Dermis microvascular lymphatic vessel endothelial cell (primary cell): ENCODE measurements at regions not wholly inside any gene's neighbourhood (a gene's known extent, or its start where the extent isn't known, plus 50 kb on each side); places are given as distances from the start of the nearest gene placed in this dataset.
A peak's percentile ranks its signal among the peaks of the same experiment; 100 is the strongest.

Experiments used
- DNase-seq, 2 donors: peaks; one replicate each; pipeline versions ENCODE4 v3.0.0 to v3.0.0-alpha.2; 2010; ENCODE audit warnings: low read depth in 2 of 2

DNA sequence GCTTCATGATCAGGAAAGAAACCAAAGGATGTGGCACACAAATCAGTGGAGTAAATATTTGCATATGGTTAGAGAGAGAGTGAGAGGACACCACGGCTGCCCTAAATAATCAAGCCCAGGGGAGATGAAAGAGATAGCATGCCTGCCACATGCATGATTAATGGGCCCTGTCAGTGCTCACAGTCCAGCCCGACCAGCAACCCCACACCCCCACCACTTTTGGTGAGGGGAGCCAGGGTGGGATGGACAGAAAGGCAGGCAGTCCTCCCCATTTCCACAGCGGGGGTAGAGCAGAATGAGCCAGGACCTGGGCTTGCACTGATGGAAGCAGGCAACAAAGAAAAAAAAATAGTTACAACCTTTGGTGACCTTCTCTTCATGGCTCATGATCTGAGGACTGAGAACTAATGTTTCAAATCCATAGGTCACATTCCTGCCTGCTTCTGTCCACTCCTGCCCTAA, 545.0 kb downstream of the ETS1 start:
- peak; percentile 13 to 15 for DNase-seq

DNA sequence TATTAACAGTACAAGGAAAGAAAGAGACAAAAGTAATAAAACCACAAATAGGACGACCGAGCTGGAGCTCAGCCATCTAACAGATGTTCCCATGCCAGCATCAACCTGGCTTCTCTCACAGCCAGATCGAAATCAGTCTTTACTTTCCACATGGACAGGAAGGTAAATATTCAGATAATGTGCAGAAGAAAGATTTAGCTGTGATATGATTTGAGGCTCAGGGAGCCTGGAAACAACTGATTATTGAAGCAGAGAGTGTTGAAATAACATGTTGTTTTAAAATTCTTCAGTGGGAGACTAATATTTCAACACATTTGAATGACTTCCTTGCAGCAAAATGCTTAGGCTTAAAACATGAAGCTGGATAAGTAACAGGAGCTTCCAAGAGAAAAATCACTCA, 546.8 kb downstream of the ETS1 start:
- DNase-seq = peak; percentile 55 to 88

GRCh38 chr11:128039140-128040021, 548.0 kb downstream of the ETS1 start:
- peak in 1 of 2 donors; percentile 43 for DNase-seq

DNA sequence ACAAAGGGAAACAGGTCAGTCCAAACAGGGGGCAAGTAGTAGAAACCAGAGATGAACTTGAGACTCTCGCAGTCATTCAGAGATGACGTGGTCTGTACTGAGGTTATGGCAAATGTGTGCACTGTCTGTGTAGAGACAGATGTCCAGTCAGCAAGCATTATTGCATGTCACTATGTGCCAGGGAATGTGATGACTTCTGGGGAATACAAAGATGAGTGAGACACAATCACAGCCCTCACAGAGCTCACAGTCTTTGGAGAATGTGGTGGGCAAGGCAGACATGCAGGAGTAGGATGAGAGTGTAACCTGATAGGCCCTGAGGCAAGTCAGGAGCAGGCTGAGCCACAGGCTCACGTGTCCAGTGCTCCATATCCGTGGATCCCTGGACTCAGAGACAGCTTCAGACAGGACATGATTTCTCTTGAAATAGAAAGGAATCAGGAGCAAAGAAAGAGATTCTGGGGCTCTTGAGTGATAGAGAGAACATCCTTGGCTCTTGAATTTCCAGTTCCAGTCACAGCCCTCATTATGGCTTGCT, 550.7 kb downstream of the ETS1 start:
- DNase-seq = no peak

DNA sequence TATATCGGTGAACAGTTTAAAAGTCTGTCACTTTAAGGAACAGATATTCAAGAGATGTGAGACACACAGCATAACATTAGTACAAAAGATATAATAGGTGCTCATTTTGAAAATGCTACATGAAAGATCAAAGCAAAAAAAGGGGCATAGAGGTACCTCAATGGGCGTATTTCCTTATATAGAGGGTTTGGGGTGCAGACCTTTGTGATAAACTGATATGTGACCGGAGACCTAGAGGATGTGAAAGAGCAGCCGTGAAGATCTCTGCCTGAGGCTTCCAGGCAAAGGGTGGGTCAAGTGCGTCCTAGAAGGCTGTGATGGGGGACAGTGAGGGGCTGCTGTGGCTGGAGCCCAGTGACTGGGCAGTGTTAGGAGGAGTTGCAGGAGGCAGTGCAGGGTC, 551.4 kb downstream of the ETS1 start:
- no peak for DNase-seq

DNA sequence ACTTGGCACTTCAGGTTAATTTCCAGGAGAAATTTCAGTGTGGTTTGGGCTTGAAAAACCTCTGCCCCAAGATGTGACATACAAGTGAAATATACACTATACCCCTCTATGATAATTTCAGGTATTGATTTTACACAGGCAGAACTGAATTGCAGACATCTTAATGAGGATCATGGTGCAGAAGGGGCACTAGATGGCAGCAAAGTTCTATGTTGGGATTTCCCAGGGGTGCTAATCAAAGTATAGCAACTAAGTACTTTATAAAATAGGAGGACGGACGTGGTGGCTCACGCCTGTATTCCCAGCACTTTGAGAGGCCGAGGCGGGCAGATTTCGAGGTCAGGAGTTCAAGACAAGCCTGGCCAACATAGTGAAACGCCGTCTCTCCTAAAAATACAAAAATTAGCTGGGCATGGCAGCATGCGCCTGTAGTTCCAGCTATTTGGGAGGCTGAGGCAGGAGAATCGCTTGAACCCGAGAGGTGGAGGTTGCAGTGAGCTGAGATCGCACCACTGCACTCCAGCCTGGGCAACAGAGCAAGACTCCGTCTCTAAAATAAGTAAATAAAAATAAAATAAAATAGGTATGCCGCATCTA, 555.7 kb downstream of the ETS1 start:
- DNase-seq = peak; percentile 76 to 86

GRCh38 chr11:128029219-128029722, 558.1 kb downstream of the ETS1 start:
- DNase-seq = no peak

GRCh38 chr11:128026596-128026995, 560.8 kb downstream of the ETS1 start:
- peak; percentile 26 to 84 for DNase-seq

DNA sequence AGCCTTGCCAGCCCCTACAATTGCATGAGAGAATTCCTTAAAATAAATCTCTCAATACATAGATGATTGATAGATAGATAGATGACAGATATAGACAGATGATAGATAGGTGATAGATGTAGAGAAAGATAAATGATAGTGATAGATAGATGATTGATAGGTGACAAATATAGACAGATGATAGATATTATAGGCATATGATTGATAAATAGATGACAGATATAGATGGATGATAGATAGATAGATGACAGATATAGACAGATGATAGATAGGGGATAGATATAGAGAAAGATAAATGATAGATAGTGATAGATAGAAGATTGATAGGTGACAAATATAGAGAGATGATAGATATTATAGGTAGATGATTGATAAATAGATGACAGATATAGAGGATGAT, 564.6 kb downstream of the ETS1 start:
- no peak for DNase-seq

DNA sequence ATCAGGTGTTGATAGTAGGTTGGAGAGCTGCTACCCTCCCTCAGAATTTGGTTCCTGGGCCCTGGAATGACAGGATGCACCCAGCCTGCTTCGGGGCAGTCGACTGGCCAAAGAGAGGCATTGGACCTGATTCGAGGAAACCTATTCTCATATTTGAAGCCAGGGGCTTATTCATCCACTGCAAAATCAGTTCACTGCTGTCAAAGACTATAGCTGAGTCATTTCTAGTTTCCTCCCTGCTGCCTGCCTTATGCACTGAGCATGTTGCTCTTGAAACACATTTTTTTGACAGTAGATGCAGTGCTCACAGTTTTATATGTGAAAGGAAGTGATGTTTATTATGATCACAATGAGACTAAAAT, 565.4 kb downstream of the ETS1 start:
- DNase-seq = peak in 1 of 2 donors; percentile 71

DNA sequence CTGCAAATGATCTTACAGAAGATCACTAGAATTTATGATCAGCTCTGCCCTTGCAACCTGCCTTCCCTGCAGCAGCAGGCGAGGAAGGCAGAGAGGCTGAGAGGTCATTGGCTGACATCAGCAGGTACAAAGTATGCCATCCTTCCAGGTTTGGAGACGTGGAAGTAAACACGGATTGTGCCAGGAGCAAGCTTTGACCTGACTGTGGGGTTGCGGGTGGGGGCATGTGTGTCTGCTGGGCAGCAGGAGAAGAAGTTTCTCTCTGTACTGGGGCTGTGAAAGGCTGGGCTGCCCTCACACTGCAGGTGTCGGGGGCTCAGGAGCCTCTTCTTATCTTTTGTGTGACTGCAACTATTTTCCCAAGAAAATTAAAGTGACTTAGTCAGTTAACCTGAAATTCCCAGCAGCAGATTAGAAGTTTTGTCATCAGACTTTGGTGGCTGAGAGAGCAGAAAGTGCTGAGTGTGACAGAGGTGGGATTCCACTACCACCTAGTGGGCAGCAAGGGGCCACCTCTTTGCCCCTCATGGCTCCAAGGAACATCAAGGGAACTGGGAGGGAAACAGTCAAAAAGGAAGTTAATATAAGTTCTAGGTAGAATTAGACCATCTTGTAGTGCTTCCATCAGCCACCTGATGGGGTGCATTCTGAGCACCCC, 565.9 kb downstream of the ETS1 start:
- no peak for DNase-seq

GRCh38 chr11:128018692-128019091, 568.7 kb downstream of the ETS1 start:
- DNase-seq = no peak

DNA sequence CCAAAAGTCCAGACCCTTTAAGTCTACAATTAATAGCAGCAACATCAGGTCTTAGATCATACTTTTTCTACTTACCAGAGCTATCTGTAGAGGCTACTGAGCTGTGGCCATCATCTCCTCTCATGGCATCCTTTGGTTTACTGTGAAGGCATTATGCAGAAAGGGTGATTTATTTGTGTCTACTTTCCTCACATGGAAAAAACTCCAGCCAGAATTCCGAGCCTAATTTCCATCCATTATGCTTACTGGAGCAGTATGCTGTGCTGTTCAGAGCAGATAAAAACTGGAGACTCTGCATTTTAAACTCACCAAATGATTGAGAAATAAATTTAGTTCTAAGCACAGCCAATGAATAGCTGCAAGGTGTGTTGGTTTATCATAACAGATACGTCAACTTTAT, 581.8 kb downstream of the ETS1 start:
- DNase-seq = no peak

- no peak for DNase-seq
Measured at GRCh38 chr11:127998421-127998820, 588.9 kb downstream of the ETS1 start.

DNA sequence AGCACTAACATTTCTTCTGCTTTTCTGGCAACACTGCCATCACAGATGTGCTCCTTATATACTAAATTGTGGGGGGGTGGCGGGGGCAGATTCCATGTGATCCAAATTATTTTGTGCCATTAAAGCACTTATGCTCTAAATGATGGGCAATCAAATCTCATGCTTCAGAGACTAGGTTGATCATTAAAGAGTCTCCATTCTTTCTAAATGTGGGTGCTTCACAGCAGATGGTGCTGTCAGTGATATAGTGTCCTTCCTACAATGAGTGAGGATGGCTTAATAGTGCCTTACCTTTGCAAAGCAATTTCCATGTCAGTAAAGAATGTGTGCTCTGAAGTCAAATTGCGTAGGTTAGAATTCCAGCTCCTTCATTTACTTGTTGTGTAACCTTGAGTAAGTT, 589.8 kb downstream of the ETS1 start:
- no peak for DNase-seq

DNA sequence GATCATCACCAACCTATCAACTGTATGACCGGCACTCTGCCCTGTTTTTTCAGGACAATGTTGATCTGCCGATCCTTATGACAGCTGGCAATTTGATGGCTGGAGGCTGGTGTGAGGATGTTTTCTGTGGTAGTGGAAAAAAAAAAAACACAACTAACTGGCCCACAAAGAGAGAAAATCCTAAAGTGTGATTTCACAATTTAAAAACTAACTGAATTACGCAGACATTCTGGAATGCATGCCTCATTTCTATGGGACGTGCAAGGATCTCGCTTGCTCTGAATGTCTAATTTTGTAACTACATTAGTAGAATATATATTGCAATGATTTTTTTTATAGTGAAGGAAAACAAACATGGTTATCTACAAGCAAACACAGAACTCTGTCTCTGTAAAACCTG, 590.5 kb downstream of the ETS1 start:
- no peak for DNase-seq

GRCh38 chr11:127995921-127996320, 591.4 kb downstream of the ETS1 start:
- no peak for DNase-seq

GRCh38 chr11:127994736-127995135, 592.6 kb downstream of the ETS1 start:
- no peak for DNase-seq

GRCh38 chr11:127993788-127994187, 593.6 kb downstream of the ETS1 start:
- no peak for DNase-seq

- DNase-seq = no peak
Measured at GRCh38 chr11:127993281-127993680, 594.1 kb downstream of the ETS1 start.

- no peak for DNase-seq
Measured at GRCh38 chr11:127986073-127986472, 601.3 kb downstream of the ETS1 start.

GRCh38 chr11:127972816-127973215, 614.5 kb downstream of the ETS1 start:
- no peak for DNase-seq
